Choroid plexus epithelial cell (primary cell): ENCODE measurements at regions not wholly inside any gene's neighbourhood (a gene's known extent, or its start where the extent isn't known, plus 50 kb on each side); places are given as distances from the start of the nearest gene placed in this dataset.

ENCODE experiments used
- DNase-seq: peaks from one replicate; pipeline ENCODE4 v3.0.0-alpha.2; 2010; ENCODE audit warnings: low read depth
- H3K4me3 ChIP-seq: 2 replicates; pipeline ENCODE4 v1.5.1; 2011; ENCODE audit warnings: low read depth, mild to moderate bottlenecking, control low read depth, low read length, moderate library complexity
- CTCF ChIP-seq: conservative IDR thresholded peaks from 2 replicates; pipeline ENCODE4 v1.5.1; 2011; ENCODE audit warnings: low read depth, mild to moderate bottlenecking, control low read depth, inconsistent platforms, low read length, moderate library complexity

DNA sequence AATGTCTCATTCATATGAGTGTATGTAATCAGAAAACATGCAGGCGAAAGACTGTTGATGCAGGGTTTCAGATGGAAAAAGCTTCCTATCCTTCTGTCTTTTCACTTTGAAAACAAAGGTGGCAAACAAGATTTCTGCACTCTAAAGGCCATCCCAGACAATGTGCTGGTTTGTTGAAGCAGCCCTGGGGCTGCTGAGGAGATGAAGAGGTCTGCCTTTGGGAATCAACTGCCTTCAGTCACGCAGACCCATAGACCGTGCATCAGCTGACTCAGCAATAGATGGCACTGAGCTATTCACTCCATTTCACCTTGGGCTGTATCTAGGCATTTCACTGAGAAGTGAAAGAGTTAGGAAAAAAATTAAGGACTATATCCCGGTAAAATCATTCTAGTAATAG, 60.5 kb upstream of the C5orf46 start:
- TF ChIP-seq CTCF = no peak
- no peak overlapping the region for H3K4me3 ChIP-seq
- no peak for DNase-seq

DNA sequence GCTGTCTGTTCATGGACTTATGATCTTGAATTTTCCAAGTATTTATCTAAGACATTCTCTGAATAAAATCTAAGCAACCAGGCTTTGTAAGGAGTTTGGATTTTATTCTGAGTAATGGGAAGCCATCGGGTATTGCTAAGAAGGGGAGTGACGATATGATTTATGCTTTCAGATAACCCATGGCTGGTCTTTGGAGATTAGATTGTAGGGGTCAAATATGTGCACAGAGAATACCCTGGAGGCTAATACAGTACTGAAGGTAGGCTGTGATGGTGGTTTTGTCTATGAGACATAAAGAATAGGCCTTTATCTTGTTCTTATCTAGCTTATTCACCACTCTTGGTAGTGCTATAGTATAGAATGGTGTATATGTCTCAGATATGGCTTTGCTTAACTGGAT, 60.0 kb upstream of the C5orf46 start:
- DNase-seq = no peak
- no peak for TF ChIP-seq CTCF
- H3K4me3 ChIP-seq = no peak overlapping the region

DNA sequence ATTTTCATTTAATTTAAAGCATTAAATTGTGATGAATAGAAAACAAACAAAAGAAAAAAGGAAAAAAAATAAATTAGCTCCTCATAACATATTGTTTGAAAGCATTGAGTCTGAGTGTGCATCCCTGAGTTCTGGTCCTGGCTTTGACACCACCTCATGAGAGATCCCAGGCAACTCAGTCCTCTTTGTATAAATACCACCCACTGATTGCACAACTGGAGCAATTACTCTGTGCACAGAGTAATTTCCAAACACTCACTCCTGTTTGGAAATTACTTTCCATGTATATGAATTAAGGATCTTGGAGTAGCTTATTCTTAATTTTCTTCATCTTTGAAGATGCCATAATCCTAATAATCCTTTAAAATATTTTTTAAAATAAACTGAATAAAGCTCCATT, 59.4 kb upstream of the C5orf46 start:
- no peak for DNase-seq
- no peak for TF ChIP-seq CTCF
- no peak overlapping the region for H3K4me3 ChIP-seq

- no peak overlapping the region for H3K4me3 ChIP-seq
- no peak for DNase-seq
- no peak for TF ChIP-seq CTCF
Observed at GRCh38 chr5:147963948-147964693, 57.8 kb upstream of the C5orf46 start.

DNA sequence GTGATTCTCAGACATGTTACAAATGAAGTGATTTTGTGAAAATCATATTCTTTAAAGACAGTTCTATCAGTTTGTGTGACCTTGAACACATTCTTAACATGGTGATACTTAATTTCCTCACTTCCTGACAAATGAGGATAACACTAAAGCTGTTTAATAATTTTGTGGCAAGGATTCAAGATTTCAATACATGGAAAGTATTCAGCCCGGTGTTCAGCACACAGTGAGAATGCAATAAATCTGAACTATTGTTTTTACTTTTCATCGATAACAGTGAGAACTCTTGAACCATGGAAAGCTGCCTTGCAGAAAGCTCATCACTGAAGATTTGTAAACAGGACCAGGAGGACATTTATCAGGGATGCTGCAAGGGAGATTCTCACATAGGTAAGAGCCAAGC, 57.1 kb upstream of the C5orf46 start:
- no peak for DNase-seq
- no peak for TF ChIP-seq CTCF
- H3K4me3 ChIP-seq = no peak overlapping the region

DNA sequence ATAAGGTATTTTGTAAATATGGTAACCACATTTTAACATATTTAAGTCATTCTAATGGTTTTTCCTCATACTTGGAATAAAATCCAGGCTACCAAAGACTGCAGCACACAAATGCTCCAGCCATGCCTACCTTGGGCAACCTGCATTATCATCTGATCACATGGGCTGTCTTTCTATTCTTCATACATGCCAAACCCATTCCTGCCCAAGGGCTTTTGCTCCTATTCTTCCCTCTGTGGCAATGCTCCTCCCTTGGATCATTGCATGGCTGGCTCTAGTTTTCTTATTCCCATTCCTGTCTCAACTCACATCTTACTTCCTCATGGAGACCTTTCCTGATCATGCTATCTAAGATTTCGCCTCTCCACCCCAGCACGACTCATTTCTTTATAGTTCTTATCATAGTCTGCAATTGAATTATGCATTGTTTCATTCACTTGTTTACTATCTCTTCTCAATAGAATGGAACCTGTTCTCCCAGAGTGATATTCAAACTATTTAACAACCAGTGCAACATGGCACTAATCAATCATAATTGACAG, 54.9 kb upstream of the C5orf46 start:
- TF ChIP-seq CTCF = no peak

GRCh38 chr5:147957901-147958300, 51.6 kb upstream of the C5orf46 start:
- DNase-seq = no peak
- TF ChIP-seq CTCF = no peak
- H3K4me3 ChIP-seq = no peak overlapping the region

More for the DNA sequence above, 54.9 kb upstream of the C5orf46 start:
- no peak overlapping the region for H3K4me3 ChIP-seq
- no peak for DNase-seq
